Calu3 (cell line): ENCODE measurements at regions not wholly inside any gene's neighbourhood (a gene's known extent, or its start where the extent isn't known, plus 50 kb on each side); places are given as distances from the start of the nearest gene placed in this dataset.

Source experiments
- BruUV-seq: library from RNA; stranded (reverse); fragments of 400-500 nt; replicated peaks from 2 replicates; lab custom pipeline; 2021; lab: Mats Ljungman, UMichigan
- CTCF ChIA-PET: fragments of 300-600 bp; sonication (Branson Sonifier 250); formaldehyde crosslinking; loops from one replicate; lab custom pipeline; 2022; ENCODE audit warnings: antibody characterized with exemption; lab: Charles Lee
- DNase-seq: peaks from one replicate; pipeline ENCODE4 v3.0.0; 2022
- H3K27ac Mint-ChIP-seq: one replicate; pipeline ENCODE4 v1.8.0; 2022; ENCODE audit warnings: mixed read lengths; ENCODE audit not compliant: unreplicated experiment
- H3K27me3 Mint-ChIP-seq: one replicate; pipeline ENCODE4 v1.8.0; 2022; ENCODE audit warnings: mixed read lengths; ENCODE audit not compliant: unreplicated experiment
- H3K36me3 Mint-ChIP-seq: one replicate; pipeline ENCODE4 v1.8.0; 2022; ENCODE audit warnings: mild to moderate bottlenecking, moderate library complexity, mixed read lengths; ENCODE audit not compliant: insufficient read depth, unreplicated experiment
- H3K4me1 Mint-ChIP-seq: one replicate; pipeline ENCODE4 v1.8.0; 2022; ENCODE audit warnings: mild to moderate bottlenecking, low read depth, mixed read lengths; ENCODE audit not compliant: unreplicated experiment
- H3K4me3 Mint-ChIP-seq: one replicate; pipeline ENCODE4 v1.8.0; 2022; ENCODE audit warnings: mild to moderate bottlenecking, low read depth, moderate library complexity, mixed read lengths; ENCODE audit not compliant: unreplicated experiment
- H3K9me3 Mint-ChIP-seq: one replicate; pipeline ENCODE4 v1.8.0; 2022; ENCODE audit warnings: low read depth, mixed read lengths; ENCODE audit not compliant: unreplicated experiment
- intact Hi-C: fragments of 100-400 bp; cut with micrococcal nuclease; formaldehyde crosslinking; loops from one replicate; pipeline ENCODE4 v1.10.0; 2022; ENCODE audit not compliant: unreplicated experiment
- TF ChIP-seq, protein P1 (sequence below): fragments of 200-600 bp; IDR thresholded peaks from one replicate; pipeline ENCODE4 v1.8.0; 2022; ENCODE audit warnings: antibody characterized with exemption; ENCODE audit not compliant: unreplicated experiment

- Mint-ChIP-seq H3K27me3 (no peaks in the 10 kb centered on the region), H3K36me3 (no peaks in the 10 kb centered on the region), H3K4me1 (no peaks in the 10 kb centered on the region), H3K4me3 (no peak overlapping the region), H3K27ac (no peak overlapping the region), H3K9me3 (peaks cover 2% of the 10 kb centered on the region)
- TF ChIP-seq, protein P1, sequence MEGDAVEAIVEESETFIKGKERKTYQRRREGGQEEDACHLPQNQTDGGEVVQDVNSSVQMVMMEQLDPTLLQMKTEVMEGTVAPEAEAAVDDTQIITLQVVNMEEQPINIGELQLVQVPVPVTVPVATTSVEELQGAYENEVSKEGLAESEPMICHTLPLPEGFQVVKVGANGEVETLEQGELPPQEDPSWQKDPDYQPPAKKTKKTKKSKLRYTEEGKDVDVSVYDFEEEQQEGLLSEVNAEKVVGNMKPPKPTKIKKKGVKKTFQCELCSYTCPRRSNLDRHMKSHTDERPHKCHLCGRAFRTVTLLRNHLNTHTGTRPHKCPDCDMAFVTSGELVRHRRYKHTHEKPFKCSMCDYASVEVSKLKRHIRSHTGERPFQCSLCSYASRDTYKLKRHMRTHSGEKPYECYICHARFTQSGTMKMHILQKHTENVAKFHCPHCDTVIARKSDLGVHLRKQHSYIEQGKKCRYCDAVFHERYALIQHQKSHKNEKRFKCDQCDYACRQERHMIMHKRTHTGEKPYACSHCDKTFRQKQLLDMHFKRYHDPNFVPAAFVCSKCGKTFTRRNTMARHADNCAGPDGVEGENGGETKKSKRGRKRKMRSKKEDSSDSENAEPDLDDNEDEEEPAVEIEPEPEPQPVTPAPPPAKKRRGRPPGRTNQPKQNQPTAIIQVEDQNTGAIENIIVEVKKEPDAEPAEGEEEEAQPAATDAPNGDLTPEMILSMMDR, result no peak
- BruUV-seq, result no TSS peak
- intact Hi-C loops, result no loop called here
- CTCF ChIA-PET, result no interaction called here
- no peak for DNase-seq
Measured at GRCh38 chr14:44785096-44785495, 176.7 kb downstream of the KLHL28 start.

- Mint-ChIP-seq H3K9me3 (peaks cover 2% of the 10 kb centered on the region), H3K27ac (no peak overlapping the region), H3K27me3 (no peaks in the 10 kb centered on the region), H3K4me1 (no peaks in the 10 kb centered on the region), H3K4me3 (no peak overlapping the region), H3K36me3 (no peaks in the 10 kb centered on the region)
- intact Hi-C loops, result no loop called here
- no TSS peak for BruUV-seq
- CTCF ChIA-PET, result interaction anchor here (0.6 kb wide), 1 partner anchor 10 kb away, joined by 3 read pairs; no protein-coding TSS in a partner anchor
- DNase-seq, result no peak
- TF ChIP-seq, protein P1, result no peak
Measured at GRCh38 chr14:44783901-44784300, 177.8 kb downstream of the KLHL28 start.

DNA sequence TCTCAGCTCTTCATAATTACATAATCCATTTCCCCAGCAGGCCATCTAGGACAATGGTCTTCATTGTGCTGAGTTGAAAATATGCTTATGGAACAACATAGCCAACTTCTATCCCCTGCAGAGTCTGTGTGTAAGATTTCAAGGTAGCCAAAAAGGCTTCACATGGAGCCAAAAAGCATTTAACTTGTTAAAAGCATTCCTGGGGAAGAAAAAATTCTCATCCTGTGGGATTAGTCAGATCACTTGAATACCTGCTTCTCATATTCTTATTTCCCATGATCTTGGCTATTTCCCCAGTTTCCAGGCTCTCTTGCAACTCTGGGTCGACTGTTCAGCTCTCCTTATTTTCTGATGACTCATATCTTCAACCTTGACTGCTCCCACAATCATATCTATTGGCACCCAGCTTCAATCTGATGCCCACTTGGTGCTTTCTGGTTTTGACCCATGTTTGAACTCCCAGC is 178.9 kb downstream of the KLHL28 start:
- intact Hi-C loops, result no loop called here
- Mint-ChIP-seq H3K36me3 (no peaks in the 10 kb centered on the region), H3K27ac (no peak overlapping the region), H3K4me3 (no peak overlapping the region), H3K4me1 (no peaks in the 10 kb centered on the region), H3K9me3 (peaks cover 2% of the 10 kb centered on the region), H3K27me3 (no peaks in the 10 kb centered on the region)
- DNase-seq, result no peak
- CTCF ChIA-PET, result interaction anchor here (0.9 kb wide), 1 partner anchor 60 kb away, joined by 3 read pairs; no protein-coding TSS in a partner anchor
- TF ChIP-seq, protein P1, result no peak
- no TSS peak for BruUV-seq

DNA sequence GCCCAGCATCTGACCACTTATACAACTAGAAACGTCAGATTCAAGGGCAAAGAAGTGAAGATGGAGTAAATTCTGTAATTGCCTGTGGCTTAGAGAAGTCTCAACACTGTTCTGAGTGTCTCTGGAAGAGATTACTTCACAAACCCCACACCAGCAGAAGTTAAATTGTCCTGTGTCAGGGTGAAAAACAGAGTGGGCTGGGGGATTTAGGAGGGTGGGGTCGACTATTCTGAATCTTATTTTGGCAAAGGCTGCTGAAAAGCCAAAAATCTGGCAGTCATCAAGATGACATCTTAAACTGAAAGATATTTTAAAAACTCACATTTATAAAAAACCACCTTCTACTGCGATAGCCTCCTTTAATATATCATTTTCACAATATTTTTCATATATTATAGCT is 180.8 kb downstream of the KLHL28 start:
- CTCF ChIA-PET, result no interaction called here
- BruUV-seq, result no TSS peak
- Mint-ChIP-seq H3K36me3 (no peaks in the 10 kb centered on the region), H3K4me1 (no peaks in the 10 kb centered on the region), H3K27me3 (no peaks in the 10 kb centered on the region), H3K27ac (no peak overlapping the region), H3K9me3 (peaks cover 2% of the 10 kb centered on the region), H3K4me3 (no peak overlapping the region)
- DNase-seq, result no peak
- intact Hi-C loops, result no loop called here
- TF ChIP-seq, protein P1, result no peak
